ENCODE measurements at regions not wholly inside any gene's neighbourhood (a gene's known extent, or its start where the extent isn't known, plus 50 kb on each side); places are given as distances from the start of the nearest gene placed in this dataset.

GRCh38 chrX:40385256-40385655, 195.5 kb upstream of the ATP6AP2 start:
- TF ChIP-seq CTCF (IDR thresholded peaks at IDR 0.05) (no peak), POLR2AphosphoS5 (IDR thresholded peaks at IDR 0.05) (no peak)

Measured in esophagus muscularis mucosa (tissue), 3 donors.